ENCODE measurements at regions not wholly inside any gene's neighbourhood (a gene's known extent, or its start where the extent isn't known, plus 50 kb on each side); places are given as distances from the start of the nearest gene placed in this dataset.

DNA sequence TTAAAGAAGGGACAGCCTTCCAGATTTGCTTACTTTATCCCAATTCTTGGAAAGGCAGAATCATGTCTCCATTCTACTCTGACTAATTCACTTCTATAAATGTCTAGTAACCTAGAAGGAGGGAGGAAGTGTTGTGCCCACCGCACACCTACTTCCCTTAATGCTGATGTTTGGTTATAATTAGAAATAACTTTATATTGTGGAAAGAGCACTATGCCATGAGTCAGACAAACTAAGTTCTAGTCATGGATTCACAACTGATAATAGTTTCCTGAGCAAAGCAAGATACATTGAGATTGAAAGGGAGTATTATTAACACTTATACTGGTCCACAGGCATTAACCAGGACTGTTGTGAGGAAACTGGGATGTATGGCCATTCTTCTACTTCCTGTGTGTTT, 345.9 kb upstream of the RPS23 start:
- Histone ChIP-seq H3K36me3 (ENCODE audit: control insufficient read depth, insufficient read depth, low read length) (no peaks in the 10 kb centered on the region), H3K27me3 (ENCODE audit: control insufficient read depth in 2 of 2, insufficient read depth in 2 of 2, low read length in 2 of 2) (no peaks in the 10 kb centered on the region), H2AFZ (ENCODE audit: low read depth, low read length) (no peak overlapping the region), H3K4me3 (no peak overlapping the region), H3K9ac (ENCODE audit: insufficient read depth in 1 of 2, low read depth in 2 of 2, low read length in 2 of 2) (no peak overlapping the region), H3K27ac (ENCODE audit: extremely low read depth, low read depth, low read length) (no peak overlapping the region), H3K9me1 (ENCODE audit: control insufficient read depth, insufficient read depth, low read length) (no peaks in the 10 kb centered on the region), H3K9me3 (replicated peaks; ENCODE audit: control insufficient read depth, insufficient read depth, low read depth, low read length) (no peaks in the 10 kb centered on the region), H3K4me1 (replicated peaks in 1 of 2; ENCODE audit: control insufficient read depth in 2 of 2, insufficient read depth in 2 of 2, low read length in 2 of 2) (no peaks in the 10 kb centered on the region), H4K20me1 (replicated peaks; ENCODE audit: control insufficient read depth, insufficient read depth, low read length) (no peaks in the 10 kb centered on the region), H3K4me2 (ENCODE audit: insufficient read depth, low read length) (no peak overlapping the region), H3K79me2 (ENCODE audit: control insufficient read depth, insufficient read depth, low read length) (no peaks in the 10 kb centered on the region)
- in situ Hi-C loops (cut with MboI) (no loop called here), intact Hi-C loops (cut with micrococcal nuclease) (no loop called here)
- TF ChIP-seq, protein P1, sequence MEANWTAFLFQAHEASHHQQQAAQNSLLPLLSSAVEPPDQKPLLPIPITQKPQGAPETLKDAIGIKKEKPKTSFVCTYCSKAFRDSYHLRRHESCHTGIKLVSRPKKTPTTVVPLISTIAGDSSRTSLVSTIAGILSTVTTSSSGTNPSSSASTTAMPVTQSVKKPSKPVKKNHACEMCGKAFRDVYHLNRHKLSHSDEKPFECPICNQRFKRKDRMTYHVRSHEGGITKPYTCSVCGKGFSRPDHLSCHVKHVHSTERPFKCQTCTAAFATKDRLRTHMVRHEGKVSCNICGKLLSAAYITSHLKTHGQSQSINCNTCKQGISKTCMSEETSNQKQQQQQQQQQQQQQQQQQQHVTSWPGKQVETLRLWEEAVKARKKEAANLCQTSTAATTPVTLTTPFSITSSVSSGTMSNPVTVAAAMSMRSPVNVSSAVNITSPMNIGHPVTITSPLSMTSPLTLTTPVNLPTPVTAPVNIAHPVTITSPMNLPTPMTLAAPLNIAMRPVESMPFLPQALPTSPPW (CRISPR knock-in tag; IDR thresholded peaks at IDR 0.05) = no peak
- TF ChIP-seq SREBF1 (IDR thresholded peaks at IDR 0.05; ENCODE audit: borderline replicate concordance, low read depth, low read length) = no peak
- no peak for TF ChIP-seq ILK (tag; IDR thresholded peaks at IDR 0.05; ENCODE audit: borderline replicate concordance, low read depth)
- TF ChIP-seq, protein P2, sequence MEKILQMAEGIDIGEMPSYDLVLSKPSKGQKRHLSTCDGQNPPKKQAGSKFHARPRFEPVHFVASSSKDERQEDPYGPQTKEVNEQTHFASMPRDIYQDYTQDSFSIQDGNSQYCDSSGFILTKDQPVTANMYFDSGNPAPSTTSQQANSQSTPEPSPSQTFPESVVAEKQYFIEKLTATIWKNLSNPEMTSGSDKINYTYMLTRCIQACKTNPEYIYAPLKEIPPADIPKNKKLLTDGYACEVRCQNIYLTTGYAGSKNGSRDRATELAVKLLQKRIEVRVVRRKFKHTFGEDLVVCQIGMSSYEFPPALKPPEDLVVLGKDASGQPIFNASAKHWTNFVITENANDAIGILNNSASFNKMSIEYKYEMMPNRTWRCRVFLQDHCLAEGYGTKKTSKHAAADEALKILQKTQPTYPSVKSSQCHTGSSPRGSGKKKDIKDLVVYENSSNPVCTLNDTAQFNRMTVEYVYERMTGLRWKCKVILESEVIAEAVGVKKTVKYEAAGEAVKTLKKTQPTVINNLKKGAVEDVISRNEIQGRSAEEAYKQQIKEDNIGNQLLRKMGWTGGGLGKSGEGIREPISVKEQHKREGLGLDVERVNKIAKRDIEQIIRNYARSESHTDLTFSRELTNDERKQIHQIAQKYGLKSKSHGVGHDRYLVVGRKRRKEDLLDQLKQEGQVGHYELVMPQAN (IDR thresholded peaks at IDR 0.05; ENCODE audit: borderline replicate concordance) = no peak
- no peak for TF ChIP-seq DIDO1 (tag; IDR thresholded peaks at IDR 0.05; ENCODE audit: low read depth)
- TF ChIP-seq, protein P3, sequence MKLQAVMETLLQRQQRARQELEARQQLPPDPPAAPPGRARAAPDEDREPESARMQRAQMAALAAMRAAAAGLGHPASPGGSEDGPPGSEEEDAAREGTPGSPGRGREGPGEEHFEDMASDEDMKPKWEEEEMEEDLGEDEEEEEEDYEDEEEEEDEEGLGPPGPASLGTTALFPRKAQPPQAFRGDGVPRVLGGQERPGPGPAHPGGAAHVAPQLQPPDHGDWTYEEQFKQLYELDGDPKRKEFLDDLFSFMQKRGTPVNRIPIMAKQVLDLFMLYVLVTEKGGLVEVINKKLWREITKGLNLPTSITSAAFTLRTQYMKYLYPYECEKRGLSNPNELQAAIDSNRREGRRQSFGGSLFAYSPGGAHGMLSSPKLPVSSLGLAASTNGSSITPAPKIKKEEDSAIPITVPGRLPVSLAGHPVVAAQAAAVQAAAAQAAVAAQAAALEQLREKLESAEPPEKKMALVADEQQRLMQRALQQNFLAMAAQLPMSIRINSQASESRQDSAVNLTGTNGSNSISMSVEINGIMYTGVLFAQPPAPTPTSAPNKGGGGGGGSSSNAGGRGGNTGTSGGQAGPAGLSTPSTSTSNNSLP (IDR thresholded peaks at IDR 0.05; ENCODE audit: borderline replicate concordance, low read depth, low read length) = no peak
- TF ChIP-seq CBFA2T3 (IDR thresholded peaks at IDR 0.05) = no peak
- BruUV-seq (replicated peaks) = no TSS peak
- ATAC-seq = no peak
- WGBS (ENCODE audit: insufficient coverage, low coverage, missing lambda C conversion rate) = 0% methylated on average over 1 of the region's 1 CpG
- FAIRE-seq = no peak
- no peak for DNase-seq (ENCODE audit: extremely low read depth in 1 of 4, low spot score in 3 of 4)
- POLR2A ChIA-PET = no interaction called here
- CTCF ChIA-PET (ENCODE audit: low intra/inter-chr PET ratio) = no interaction called here
